Activated CD8-positive, alpha-beta memory T cell treated with anti-CD3 and anti-CD28 coated beads for 4 hours (primary cell): ENCODE measurements at regions not wholly inside any gene's neighbourhood (a gene's known extent, or its start where the extent isn't known, plus 50 kb on each side); places are given as distances from the start of the nearest gene placed in this dataset.
"Not testable (repeated sequence)": the region's sequence is repeated elsewhere in the genome, so short reads cannot be mapped to it uniquely, and the experiment has no call there.

Source experiments
- DNase-seq, 2 donors: peaks; one replicate each; pipeline ENCODE4 v3.0.0-alpha.2; 2020; ENCODE audit warnings: low read depth in 2 of 2

- not testable (repeated sequence) for DNase-seq
Measured at GRCh38 chr10:45117940-45118339, 117.2 kb downstream of the ZNF22 start.

GRCh38 chr10:45118929-45119328, 118.2 kb downstream of the ZNF22 start:
- DNase-seq = no peak

GRCh38 chr10:45122180-45122860, 121.6 kb downstream of the ZNF22 start:
- DNase-seq = not testable (repeated sequence)

GRCh38 chr10:45135443-45136198, 134.9 kb downstream of the ZNF22 start:
- DNase-seq = no peak

GRCh38 chr10:45136256-45136655, 135.5 kb downstream of the ZNF22 start:
- no peak for DNase-seq

GRCh38 chr10:45144326-45145070, 143.8 kb downstream of the ZNF22 start:
- no peak for DNase-seq

- not testable (repeated sequence) for DNase-seq
Measured at GRCh38 chr10:45145143-45145542, 144.4 kb downstream of the ZNF22 start.

GRCh38 chr10:45147000-45147399, 146.3 kb downstream of the ZNF22 start:
- DNase-seq = no peak

- DNase-seq = no peak
Measured at GRCh38 chr10:45150997-45151396, 150.3 kb downstream of the ZNF22 start.

- DNase-seq = no peak
Measured at GRCh38 chr10:45151467-45152214, 150.9 kb downstream of the ZNF22 start.

GRCh38 chr10:45152726-45153125, 152.0 kb downstream of the ZNF22 start:
- no peak for DNase-seq

GRCh38 chr10:45154502-45154901, 153.8 kb downstream of the ZNF22 start:
- DNase-seq = no peak

GRCh38 chr10:45155784-45156183, 155.1 kb downstream of the ZNF22 start:
- DNase-seq = no peak

- no peak for DNase-seq
Measured at GRCh38 chr10:45160271-45160670, 155.1 kb downstream of the OR13A1 start.

GRCh38 chr10:45163315-45163975, 152.0 kb downstream of the OR13A1 start:
- DNase-seq = no peak

- not testable (repeated sequence) for DNase-seq
Measured at GRCh38 chr10:45175520-45176118, 139.8 kb downstream of the OR13A1 start.

GRCh38 chr10:45179691-45180090, 135.7 kb downstream of the OR13A1 start:
- DNase-seq = no peak

- no peak for DNase-seq
Measured at GRCh38 chr10:45180507-45180906, 134.9 kb downstream of the OR13A1 start.

GRCh38 chr10:45180946-45181875, 134.2 kb downstream of the OR13A1 start:
- no peak for DNase-seq

GRCh38 chr10:45183174-45183573, 132.2 kb downstream of the OR13A1 start:
- no peak for DNase-seq
